ENCODE measurements at regions not wholly inside any gene's neighbourhood (a gene's known extent, or its start where the extent isn't known, plus 50 kb on each side); places are given as distances from the start of the nearest gene placed in this dataset.

DNA sequence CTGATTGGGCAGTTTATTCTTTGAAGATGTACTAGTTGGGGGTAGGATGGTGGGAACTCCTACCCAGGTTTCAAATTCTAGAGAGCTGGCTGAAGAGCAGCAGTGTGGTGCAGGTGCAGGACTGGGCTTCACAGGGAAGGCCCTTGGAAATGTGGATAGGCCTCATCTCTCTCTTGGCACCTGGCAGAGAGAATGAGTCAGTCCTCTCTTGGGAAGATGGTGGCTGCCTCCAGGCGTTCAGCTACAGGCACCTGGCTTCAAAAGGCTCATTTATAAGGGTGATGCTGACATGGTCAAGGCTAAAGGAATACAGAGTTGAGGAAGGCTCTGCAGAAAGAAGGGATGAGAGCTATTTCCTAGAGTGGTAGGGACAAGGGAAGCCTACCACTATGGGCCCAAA lies 179.7 kb upstream of the VASH1 start:
- no peaks in the 10 kb centered on the region for H3K36me3 ChIP-seq
- no peak for ATAC-seq

DNA sequence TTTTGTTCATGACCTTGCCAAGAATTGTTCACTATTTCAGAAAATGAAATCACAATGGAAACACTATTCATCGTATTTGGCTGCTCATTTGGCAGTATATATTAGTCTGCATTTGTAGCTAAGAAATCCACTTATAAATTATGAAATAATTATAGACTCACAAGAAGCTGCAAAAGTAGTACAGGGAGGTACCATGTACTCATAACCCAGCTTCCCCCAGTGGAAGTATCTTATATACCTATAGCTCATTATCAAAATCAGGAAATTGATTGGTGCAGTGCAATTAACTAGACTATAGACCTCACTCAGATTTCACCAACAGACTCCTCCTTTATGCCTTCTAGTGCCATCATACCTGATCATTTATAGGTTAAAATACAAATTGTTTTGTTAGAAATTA lies 178.8 kb upstream of the VASH1 start:
- intact Hi-C loops (cut with DNase I): no loop called here
- Histone ChIP-seq H3K27me3 (no peaks in the 10 kb centered on the region), H3K36me3 (no peaks in the 10 kb centered on the region), H3K27ac (no peak overlapping the region), H3K9me3 (no peaks in the 10 kb centered on the region), H3K4me3 (no peak overlapping the region), H3K4me1 (no peaks in the 10 kb centered on the region)
- TF ChIP-seq CTCF (IDR thresholded peaks at IDR 0.05): no peak
- DNase-seq (no peak), ATAC-seq (no peak)

More for the DNA sequence above, 179.7 kb upstream of the VASH1 start:
- Histone ChIP-seq H3K27me3 (no peaks in the 10 kb centered on the region), H3K27ac (no peak overlapping the region), H3K4me3 (no peak overlapping the region), H3K9me3 (no peaks in the 10 kb centered on the region), H3K4me1 (no peaks in the 10 kb centered on the region)
- intact Hi-C loops (cut with DNase I): no loop called here
- no peak for DNase-seq
- no peak for TF ChIP-seq CTCF (IDR thresholded peaks at IDR 0.05)

GRCh38 chr14:76583174-76583573 lies 178.1 kb upstream of the VASH1 start:
- H3K4me1 ChIP-seq: no peaks in the 10 kb centered on the region
- H3K4me3 ChIP-seq: no peak overlapping the region
- H3K36me3 ChIP-seq: no peaks in the 10 kb centered on the region
- ATAC-seq (no peak), DNase-seq (no peak)
- TF ChIP-seq CTCF (IDR thresholded peaks at IDR 0.05): no peak
- H3K27me3 ChIP-seq: no peaks in the 10 kb centered on the region
- no peak overlapping the region for H3K27ac ChIP-seq
- intact Hi-C loops (cut with DNase I): no loop called here
- no peaks in the 10 kb centered on the region for H3K9me3 ChIP-seq

GRCh38 chr14:76583805-76584204 lies 177.5 kb upstream of the VASH1 start:
- no peaks in the 10 kb centered on the region for H3K4me1 ChIP-seq
- no peak for TF ChIP-seq CTCF (IDR thresholded peaks at IDR 0.05)
- DNase-seq (no peak), ATAC-seq (no peak)
- intact Hi-C loops (cut with DNase I): no loop called here
- no peak overlapping the region for H3K4me3 ChIP-seq
- H3K27ac ChIP-seq: no peak overlapping the region
- no peaks in the 10 kb centered on the region for H3K27me3 ChIP-seq
- H3K36me3 ChIP-seq: no peaks in the 10 kb centered on the region
- no peaks in the 10 kb centered on the region for H3K9me3 ChIP-seq

GRCh38 chr14:76584271-76584702 lies 177.0 kb upstream of the VASH1 start:
- TF ChIP-seq CTCF (IDR thresholded peaks at IDR 0.05): no peak
- ATAC-seq (no peak), DNase-seq (peak in 1 of 4 donors; percentile 20)
- intact Hi-C loops (cut with DNase I): no loop called here
- Histone ChIP-seq H3K4me1 (no peaks in the 10 kb centered on the region), H3K9me3 (no peaks in the 10 kb centered on the region), H3K27me3 (no peaks in the 10 kb centered on the region), H3K27ac (no peak overlapping the region), H3K36me3 (no peaks in the 10 kb centered on the region), H3K4me3 (no peak overlapping the region)

Data from left lung (tissue), 4 donors.